ENCODE measurements at regions not wholly inside any gene's neighbourhood (a gene's known extent, or its start where the extent isn't known, plus 50 kb on each side); places are given as distances from the start of the nearest gene placed in this dataset.

DNA sequence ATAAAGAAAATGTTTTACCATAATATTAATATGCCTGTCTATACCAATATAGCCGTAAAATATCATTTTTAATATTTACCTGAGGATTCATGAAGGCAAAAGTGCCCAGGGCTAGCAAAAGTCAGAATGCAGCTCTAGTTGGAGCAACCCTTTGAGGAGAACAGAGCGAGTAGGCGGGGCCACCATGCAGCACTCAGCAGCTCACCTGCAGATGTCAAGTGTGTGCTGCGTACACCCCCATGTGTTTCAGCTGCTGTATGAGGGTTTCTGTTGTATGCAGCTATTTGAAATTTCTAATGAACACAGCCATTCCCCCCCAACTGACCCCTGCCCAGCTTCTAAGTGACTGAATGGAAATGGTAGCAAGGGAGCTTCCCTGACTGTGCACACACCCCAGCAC, 508.0 kb downstream of the QKI start:
- Mint-ChIP-seq H3K27me3 (ENCODE audit: unreplicated experiment) (peaks cover 2% of the 10 kb centered on the region), H3K4me3 (ENCODE audit: unreplicated experiment) (no peak overlapping the region), H3K4me1 (ENCODE audit: unreplicated experiment) (peaks cover 7% of the 10 kb centered on the region), H3K9me3 (ENCODE audit: unreplicated experiment) (no peaks in the 10 kb centered on the region), H3K36me3 (ENCODE audit: low read depth, unreplicated experiment) (no peaks in the 10 kb centered on the region), H3K27ac (ENCODE audit: unreplicated experiment) (no peak overlapping the region)
- TF ChIP-seq, protein P1, sequence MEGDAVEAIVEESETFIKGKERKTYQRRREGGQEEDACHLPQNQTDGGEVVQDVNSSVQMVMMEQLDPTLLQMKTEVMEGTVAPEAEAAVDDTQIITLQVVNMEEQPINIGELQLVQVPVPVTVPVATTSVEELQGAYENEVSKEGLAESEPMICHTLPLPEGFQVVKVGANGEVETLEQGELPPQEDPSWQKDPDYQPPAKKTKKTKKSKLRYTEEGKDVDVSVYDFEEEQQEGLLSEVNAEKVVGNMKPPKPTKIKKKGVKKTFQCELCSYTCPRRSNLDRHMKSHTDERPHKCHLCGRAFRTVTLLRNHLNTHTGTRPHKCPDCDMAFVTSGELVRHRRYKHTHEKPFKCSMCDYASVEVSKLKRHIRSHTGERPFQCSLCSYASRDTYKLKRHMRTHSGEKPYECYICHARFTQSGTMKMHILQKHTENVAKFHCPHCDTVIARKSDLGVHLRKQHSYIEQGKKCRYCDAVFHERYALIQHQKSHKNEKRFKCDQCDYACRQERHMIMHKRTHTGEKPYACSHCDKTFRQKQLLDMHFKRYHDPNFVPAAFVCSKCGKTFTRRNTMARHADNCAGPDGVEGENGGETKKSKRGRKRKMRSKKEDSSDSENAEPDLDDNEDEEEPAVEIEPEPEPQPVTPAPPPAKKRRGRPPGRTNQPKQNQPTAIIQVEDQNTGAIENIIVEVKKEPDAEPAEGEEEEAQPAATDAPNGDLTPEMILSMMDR (IDR thresholded peaks at IDR 0.05; ENCODE audit: unreplicated experiment): no peak
- DNase-seq (ENCODE audit: low spot score): no peak

DNA sequence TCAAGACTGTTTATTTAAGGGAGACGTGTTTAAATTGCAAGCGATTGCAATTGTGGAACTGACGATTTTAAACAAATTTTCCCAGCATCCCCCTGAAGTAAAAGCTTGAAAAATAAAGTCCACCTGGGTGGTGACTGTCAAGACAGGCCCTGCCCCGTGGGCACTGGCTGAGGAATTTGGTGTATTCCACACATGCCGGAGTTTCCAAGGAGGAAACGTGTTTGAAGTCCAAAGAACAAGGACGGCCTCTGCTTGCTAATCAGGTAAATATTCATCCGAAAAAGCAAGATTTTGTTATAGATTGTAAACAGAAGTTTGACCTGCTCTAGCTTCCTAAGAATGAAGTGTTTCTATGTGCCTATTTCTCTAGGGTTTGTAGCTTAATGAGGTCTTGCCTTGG, 505.1 kb downstream of the QKI start:
- TF ChIP-seq, protein P1 (IDR thresholded peaks at IDR 0.05; ENCODE audit: unreplicated experiment): no peak
- no peaks in the 10 kb centered on the region for H3K9me3 Mint-ChIP-seq (ENCODE audit: unreplicated experiment)
- H3K4me1 Mint-ChIP-seq (ENCODE audit: unreplicated experiment): peaks cover 7% of the 10 kb centered on the region
- peaks cover 2% of the 10 kb centered on the region for H3K27me3 Mint-ChIP-seq (ENCODE audit: unreplicated experiment)
- no peaks in the 10 kb centered on the region for H3K36me3 Mint-ChIP-seq (ENCODE audit: low read depth, unreplicated experiment)
- no peak for DNase-seq (ENCODE audit: low spot score)
- H3K27ac Mint-ChIP-seq (ENCODE audit: unreplicated experiment): no peak overlapping the region
- H3K4me3 Mint-ChIP-seq (ENCODE audit: unreplicated experiment): no peak overlapping the region

DNA sequence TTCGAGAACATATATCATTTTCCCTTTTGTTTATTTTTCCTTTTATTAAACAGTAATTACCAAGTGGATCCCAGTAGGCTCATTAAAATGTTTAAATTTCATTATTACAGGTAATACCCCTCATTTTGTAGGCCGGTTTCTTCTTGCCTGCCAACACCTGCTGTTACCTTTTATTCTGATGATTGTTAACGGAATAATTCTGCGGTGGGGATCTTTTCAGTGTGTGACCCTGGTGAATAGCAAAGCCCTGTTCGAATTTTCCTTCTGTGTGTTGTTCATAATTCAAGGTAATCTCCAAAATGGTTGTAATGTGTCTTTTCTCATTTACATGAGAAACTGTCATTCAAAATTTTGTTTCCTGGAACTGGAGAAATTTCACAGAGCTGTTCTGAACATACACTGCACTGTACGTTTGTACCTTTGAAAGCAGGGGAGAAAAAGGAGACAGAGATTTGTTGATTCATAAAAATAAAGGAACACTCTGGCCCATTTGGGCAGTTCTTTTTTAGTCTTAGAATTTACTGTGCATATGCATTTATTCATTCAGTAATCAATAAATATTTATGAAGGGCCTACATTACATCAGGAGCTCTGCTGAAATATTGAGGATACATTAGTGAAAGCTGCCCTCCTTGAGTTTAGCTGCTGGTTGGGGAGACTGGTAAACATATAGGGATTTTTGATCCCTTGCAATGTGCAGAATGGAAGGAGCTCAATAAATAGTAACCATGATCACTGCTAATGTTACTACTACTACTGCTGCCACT, 502.0 kb downstream of the QKI start:
- TF ChIP-seq, protein P1 (IDR thresholded peaks at IDR 0.05; ENCODE audit: unreplicated experiment): no peak
- H3K4me1 Mint-ChIP-seq (ENCODE audit: unreplicated experiment): no peaks in the 10 kb centered on the region
- H3K27ac Mint-ChIP-seq (ENCODE audit: unreplicated experiment): no peak overlapping the region
- no peaks in the 10 kb centered on the region for H3K9me3 Mint-ChIP-seq (ENCODE audit: unreplicated experiment)
- H3K27me3 Mint-ChIP-seq (ENCODE audit: unreplicated experiment): no peaks in the 10 kb centered on the region
- DNase-seq (ENCODE audit: low spot score): no peak
- no peaks in the 10 kb centered on the region for H3K36me3 Mint-ChIP-seq (ENCODE audit: low read depth, unreplicated experiment)
- no peak overlapping the region for H3K4me3 Mint-ChIP-seq (ENCODE audit: unreplicated experiment)

DNA sequence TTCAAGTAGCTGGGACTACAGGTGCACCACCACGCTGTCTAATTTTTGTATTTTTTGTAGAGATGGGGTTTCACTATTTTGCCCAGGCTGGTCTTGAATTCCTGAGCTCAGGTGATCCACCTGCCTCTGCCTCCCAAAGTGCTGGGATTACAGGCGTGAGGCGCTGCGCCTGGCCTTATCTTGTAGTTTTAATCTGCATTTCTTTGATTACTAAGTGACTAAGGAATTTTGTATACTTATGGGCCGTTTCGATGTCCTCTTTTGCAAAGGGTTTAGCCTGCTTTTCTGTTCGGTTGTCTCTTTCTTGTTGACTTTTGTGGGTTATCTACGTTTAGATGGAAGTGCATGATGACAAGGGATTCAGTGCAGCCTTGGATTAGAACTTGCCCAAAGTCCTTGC, 500.6 kb downstream of the QKI start:
- Mint-ChIP-seq H3K27ac (ENCODE audit: unreplicated experiment) (no peak overlapping the region), H3K9me3 (ENCODE audit: unreplicated experiment) (no peaks in the 10 kb centered on the region)

DNA sequence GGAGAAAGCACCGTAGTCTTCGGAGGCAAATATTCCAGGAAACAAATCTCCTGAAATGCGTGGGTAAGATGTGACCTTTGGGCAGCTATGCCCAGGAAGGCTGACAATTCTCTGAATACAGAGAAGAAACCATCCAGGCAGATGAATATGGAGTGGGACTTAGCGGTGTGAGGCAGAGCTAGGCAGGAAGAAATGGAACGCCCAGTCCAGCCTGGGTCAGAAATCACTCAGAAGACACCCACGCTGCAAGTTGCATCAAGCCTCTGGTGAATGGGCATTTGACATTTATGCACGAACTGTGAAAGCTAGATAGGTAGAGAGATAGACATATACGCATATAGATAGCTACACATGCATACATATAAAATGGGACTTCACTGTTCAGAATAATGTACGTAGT, 498.5 kb downstream of the QKI start:
- Mint-ChIP-seq H3K27me3 (ENCODE audit: unreplicated experiment) (no peaks in the 10 kb centered on the region), H3K4me3 (ENCODE audit: unreplicated experiment) (no peak overlapping the region), H3K4me1 (ENCODE audit: unreplicated experiment) (no peaks in the 10 kb centered on the region), H3K9me3 (ENCODE audit: unreplicated experiment) (no peaks in the 10 kb centered on the region), H3K36me3 (ENCODE audit: low read depth, unreplicated experiment) (no peaks in the 10 kb centered on the region), H3K27ac (ENCODE audit: unreplicated experiment) (no peak overlapping the region)
- no peak for DNase-seq (ENCODE audit: low spot score)
- TF ChIP-seq, protein P1 (IDR thresholded peaks at IDR 0.05; ENCODE audit: unreplicated experiment): no peak

More for the DNA sequence above, 500.6 kb downstream of the QKI start:
- no peak for DNase-seq (ENCODE audit: low spot score)
- H3K4me1 Mint-ChIP-seq (ENCODE audit: unreplicated experiment): no peaks in the 10 kb centered on the region
- no peak overlapping the region for H3K4me3 Mint-ChIP-seq (ENCODE audit: unreplicated experiment)
- H3K36me3 Mint-ChIP-seq (ENCODE audit: low read depth, unreplicated experiment): no peaks in the 10 kb centered on the region
- H3K27me3 Mint-ChIP-seq (ENCODE audit: unreplicated experiment): no peaks in the 10 kb centered on the region
- TF ChIP-seq, protein P1 (IDR thresholded peaks at IDR 0.05; ENCODE audit: unreplicated experiment): no peak
